HL-60 (cell line): ENCODE measurements at regions not wholly inside any gene's neighbourhood (a gene's known extent, or its start where the extent isn't known, plus 50 kb on each side); places are given as distances from the start of the nearest gene placed in this dataset.

ENCODE experiments used
- POLR2AphosphoS5 ChIP-seq: IDR thresholded peaks from 2 replicates; pipeline ENCODE4 v1.6.1; 2012; ENCODE audit warnings: low read depth
- TF ChIP-seq, protein P1 (sequence below): IDR thresholded peaks from one replicate; pipeline ENCODE4 v1.5.1; 2011; ENCODE audit warnings: low read length, control low read depth, inconsistent platforms; ENCODE audit not compliant: insufficient read depth

DNA sequence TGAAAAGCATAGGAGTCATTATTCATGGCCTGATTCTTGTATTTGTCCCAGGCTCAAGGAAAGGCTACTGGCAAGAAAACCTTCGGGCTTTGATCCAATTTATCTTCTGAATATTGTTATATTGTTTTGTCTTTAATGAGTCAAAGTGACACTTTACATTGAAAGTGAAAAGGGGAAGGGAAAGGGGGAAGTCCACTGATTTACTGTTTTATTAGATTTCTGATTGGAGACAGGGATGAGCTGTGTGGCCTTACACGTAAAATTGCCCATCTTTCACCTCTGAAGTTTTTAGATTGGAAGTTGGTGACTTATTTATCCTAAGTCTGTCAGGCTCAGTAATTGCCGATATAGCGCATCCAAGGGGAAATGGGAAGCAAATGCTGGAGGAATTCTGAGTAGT lies 843.8 kb upstream of the LRRTM1 start:
- TF ChIP-seq, protein P1, sequence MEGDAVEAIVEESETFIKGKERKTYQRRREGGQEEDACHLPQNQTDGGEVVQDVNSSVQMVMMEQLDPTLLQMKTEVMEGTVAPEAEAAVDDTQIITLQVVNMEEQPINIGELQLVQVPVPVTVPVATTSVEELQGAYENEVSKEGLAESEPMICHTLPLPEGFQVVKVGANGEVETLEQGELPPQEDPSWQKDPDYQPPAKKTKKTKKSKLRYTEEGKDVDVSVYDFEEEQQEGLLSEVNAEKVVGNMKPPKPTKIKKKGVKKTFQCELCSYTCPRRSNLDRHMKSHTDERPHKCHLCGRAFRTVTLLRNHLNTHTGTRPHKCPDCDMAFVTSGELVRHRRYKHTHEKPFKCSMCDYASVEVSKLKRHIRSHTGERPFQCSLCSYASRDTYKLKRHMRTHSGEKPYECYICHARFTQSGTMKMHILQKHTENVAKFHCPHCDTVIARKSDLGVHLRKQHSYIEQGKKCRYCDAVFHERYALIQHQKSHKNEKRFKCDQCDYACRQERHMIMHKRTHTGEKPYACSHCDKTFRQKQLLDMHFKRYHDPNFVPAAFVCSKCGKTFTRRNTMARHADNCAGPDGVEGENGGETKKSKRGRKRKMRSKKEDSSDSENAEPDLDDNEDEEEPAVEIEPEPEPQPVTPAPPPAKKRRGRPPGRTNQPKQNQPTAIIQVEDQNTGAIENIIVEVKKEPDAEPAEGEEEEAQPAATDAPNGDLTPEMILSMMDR = no peak
- no peak for TF ChIP-seq POLR2AphosphoS5
